ENCODE measurements at regions not wholly inside any gene's neighbourhood (a gene's known extent, or its start where the extent isn't known, plus 50 kb on each side); places are given as distances from the start of the nearest gene placed in this dataset.

- DNase-seq (ENCODE audit: low spot score): no peak
These were observed 751.8 kb downstream of the FGF9 start for GRCh38 chr13:22422712-22423111.

DNA sequence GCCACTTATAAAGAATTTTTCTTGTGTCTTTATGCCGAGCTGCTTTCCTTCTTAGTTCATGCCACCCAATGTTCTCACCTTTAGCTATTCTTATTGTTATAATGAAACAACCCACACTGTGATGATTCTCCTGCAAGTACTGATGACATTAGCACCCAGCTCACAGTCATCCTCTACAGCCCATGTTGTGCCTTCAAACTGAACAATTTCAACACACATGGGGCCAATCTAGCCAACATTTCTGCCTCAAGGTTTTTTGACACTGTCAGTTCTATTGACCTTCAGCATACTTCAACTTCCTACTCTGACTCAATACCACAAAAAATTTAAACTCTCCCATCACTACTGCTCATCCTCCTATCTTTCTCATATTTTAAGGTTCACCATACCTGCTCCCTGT lies 752.4 kb downstream of the FGF9 start:
- no peak for DNase-seq (ENCODE audit: low spot score)

GRCh38 chr13:22425087-22425486 lies 754.2 kb downstream of the FGF9 start:
- no peak for DNase-seq (ENCODE audit: low spot score)

DNA sequence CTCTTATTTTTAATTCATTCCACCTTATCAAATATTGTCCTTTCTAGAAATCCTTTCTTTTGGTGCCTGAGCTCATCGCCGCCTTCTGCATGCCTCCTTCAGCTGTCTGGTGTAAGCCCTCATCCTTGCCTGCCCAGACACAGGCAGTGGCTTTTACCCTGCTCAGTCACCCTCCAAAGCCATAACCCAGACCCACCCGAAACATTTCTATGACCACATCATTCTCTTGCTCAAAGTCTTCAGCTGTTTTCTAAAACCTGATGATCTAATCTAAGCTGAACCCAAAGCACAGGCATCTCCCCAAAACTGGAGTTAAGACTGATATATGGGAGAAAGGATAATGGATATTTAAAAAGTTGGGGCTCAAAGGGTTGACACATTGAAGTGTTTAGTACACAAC lies 753.7 kb upstream of the SGCG start:
- no peak for DNase-seq (ENCODE audit: low spot score)

GRCh38 chr13:22427783-22428182 lies 753.0 kb upstream of the SGCG start:
- DNase-seq (ENCODE audit: low spot score): no peak

DNA sequence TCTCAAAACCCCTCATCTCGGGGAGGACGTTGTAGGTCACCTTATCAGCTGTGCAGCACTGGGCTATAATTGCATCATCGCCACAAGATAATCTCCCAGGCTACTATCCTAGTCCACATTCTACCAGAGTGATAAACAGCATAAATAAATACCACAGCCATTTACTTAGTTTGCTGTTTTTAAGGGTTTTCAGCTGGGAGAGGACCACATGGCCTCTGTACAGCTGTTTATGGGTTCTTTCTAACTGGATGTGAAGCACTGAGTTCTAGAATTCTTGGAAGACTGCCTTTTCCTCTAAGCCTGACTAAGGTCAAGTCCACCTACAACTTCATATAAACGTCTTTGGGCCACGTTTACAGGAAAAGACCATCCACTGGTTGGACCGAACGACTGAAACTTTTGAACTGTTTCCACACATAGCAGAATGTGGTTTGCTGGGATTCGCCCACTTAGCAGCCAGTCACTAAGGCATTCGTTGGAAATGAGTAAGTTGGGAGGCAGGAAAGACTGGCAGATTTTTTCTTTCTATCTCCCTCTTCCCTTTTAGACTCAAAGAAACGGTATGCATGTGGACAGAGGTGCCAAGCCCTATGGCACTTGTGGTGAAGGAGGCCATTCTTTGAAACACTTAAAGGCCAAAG lies 752.5 kb upstream of the SGCG start:
- DNase-seq (ENCODE audit: low spot score): no peak

DNA sequence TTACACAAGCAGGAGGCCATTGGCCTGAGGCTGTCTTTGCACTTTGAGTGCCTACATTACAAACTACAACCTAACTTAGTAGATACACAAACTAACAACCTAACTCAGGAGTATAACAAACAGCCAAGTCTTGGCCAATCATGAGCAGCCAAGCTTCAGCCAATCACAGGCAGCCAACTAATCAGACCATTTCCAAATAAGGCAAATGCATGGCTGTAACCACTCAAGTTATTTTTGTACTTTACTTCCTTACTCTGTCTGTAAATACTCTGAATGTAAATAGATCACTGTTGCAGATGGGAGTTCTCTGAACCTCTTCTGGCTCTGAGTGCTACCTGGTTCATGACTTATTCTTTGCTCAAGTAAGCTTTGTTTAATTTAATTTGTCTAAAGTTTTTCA lies 748.1 kb upstream of the SGCG start:
- DNase-seq (ENCODE audit: low spot score): peak; percentile 13

DNA sequence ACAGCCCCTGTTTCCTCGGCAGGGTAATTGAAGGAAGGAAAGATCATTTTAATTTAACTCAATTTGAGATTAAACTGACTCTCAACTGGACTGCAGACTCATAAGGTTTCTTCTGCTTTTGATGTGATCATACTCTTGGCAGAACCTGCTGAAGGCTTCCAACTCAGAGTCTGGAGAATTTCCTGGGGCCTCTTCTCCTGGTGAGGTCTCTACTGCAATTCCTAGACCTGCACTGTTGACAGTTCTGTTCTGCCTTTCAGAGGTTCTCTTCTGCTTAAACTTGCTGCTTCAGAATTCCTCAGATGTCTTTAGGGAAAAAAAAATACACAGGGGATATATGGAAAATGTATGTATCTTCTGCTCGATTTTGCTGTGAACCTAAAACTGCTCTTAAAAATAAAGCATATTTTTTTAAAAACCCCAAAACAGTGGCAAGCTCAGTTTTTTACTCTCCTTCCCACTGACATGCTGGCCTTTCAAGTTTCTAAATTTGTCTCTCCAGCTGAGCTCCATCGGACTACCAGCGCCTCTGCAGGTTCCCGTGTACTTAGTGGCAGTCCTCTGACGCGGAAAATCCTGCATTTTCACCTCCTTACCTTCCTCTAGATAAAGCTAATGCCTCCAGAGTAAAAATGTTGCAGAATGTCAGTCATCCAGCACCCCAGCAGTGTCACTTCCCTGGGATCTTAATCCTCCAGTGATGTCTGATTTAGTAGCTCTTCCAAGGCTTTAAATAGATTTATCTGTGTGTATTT lies 733.5 kb upstream of the SGCG start:
- no peak for DNase-seq (ENCODE audit: low spot score)

DNA sequence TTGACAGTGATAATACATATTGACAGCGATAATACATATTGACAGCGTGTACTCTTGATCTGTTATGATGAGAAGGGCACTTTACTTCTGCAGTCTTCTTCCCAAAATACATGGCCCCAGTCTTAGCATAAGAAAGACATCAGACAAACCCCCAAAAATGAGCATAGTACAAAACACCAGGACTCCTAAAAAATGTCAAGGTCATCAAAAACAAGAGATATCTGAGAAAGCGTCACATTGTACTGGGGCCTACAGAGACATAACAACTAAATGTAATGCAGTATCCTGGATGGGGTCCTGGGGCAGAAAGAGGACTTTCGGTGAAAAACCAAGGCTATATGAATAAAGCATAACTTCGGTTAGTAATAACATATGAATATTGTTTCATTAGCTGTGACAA lies 731.5 kb upstream of the SGCG start:
- DNase-seq (ENCODE audit: low spot score): no peak

DNA sequence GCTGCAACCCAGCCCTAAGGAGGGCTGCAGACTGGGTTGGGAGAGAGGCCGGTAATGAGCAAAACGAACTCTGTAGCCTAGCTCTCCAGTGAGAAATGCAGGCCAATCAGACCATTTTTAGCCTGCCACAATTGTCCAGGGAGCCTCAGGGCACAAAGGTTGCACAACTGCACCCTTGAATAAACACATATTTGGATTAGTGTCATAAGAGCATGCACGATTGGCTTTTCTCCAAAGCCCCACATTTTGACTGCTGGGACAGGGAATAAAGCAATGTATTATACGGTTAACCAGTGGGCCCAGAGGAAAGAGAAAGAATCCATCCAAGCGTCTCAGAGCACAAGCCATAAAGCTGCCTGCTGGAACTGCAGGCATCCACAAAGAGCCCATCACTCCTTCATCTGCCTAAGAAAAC lies 729.4 kb upstream of the SGCG start:
- no peak for DNase-seq (ENCODE audit: low spot score)

DNA sequence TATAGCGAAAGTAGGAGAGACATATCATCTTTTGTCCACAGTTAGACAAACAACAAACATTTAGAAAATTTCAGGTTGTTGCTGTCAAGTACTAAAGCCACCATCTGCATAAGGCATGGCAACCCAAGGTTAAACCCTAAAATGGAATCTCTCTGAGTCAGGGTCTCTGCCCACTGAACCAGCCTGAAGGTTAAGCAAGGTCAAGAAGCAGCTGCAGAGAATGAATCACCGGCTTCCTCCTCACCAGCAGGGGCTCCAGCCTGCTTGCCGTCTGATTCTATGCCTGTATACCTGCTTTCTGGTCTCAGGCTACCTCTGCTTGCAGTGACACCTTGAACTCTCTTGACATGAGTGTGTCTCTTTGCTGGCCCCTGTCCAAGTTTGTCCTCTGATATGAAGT lies 726.2 kb upstream of the SGCG start:
- no peak for DNase-seq (ENCODE audit: low spot score)

- DNase-seq (ENCODE audit: low spot score): no peak
These were observed 725.7 kb upstream of the SGCG start for GRCh38 chr13:22455036-22455435.

DNA sequence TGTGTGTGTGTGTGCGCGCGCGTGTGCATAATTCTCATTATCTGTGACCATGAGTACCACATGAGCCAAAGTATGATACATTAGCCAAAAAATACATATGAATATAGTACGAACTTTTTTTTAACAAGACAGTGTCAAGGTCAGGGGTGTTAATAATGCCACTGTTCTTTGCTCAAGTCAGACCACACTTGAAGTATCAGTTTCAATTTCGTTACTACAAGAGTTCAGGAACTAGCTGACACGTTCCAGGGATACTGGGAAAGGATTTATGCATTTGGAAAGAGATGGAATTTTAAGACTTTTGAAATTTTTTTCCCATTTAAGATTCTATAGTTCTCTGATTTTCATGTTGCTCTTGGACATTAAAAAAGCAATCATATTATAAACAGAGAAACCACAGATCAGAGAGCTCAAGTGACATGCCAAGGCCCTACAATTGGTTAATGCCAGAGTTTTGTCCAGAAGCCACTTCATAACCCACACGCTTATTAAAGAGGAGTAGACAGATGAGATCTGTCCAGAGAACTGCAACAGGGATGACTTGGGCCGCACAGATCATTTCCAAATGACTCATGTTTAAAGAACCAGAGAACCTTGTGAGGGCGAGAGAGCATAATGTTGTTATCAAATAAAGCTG lies 718.8 kb upstream of the SGCG start:
- no peak for DNase-seq (ENCODE audit: low spot score)

DNA sequence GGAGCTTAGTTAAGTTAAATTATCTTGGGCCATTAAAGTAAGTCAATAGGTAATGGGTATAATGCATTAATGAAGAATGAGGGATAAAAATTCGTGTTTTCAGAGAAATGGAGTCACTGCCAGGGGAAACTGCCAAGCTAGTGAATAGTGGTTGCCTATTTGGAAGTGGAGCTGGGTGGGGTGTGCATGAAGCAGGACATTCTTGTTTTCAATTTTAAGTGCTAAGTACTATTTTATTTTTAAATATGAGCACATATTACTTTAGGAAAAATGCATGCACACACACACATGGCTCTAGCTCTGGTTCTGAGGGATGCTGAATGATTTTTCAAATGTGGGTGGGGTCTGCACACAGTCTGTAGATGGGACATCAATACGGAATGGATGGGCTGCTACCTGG lies 717.7 kb upstream of the SGCG start:
- DNase-seq (ENCODE audit: low spot score): no peak

- no peak for DNase-seq (ENCODE audit: low spot score)
These were observed 712.7 kb upstream of the SGCG start for GRCh38 chr13:22468045-22468444.

- DNase-seq (ENCODE audit: low spot score): no peak
These were observed 712.0 kb upstream of the SGCG start for GRCh38 chr13:22468824-22469223.

DNA sequence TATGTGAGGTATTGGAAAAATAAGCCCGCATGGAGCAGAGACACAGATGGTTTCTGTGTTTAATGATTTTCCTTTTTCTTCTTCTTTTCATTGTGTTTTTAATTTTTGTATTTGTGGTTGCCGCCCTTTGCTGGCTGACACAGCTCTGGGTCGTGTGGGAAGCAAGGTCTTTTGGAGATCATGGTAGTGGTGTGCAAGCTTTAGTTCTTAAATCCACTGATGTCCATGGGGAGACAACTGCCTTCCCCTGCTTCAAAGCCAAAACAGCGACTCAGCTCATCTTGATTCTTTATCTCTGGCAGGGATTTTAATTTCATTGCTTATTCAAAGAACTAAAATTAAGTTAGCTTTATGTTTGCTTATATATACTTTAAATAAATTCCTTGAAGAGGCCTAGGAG lies 711.3 kb upstream of the SGCG start:
- DNase-seq (ENCODE audit: low spot score): no peak

DNA sequence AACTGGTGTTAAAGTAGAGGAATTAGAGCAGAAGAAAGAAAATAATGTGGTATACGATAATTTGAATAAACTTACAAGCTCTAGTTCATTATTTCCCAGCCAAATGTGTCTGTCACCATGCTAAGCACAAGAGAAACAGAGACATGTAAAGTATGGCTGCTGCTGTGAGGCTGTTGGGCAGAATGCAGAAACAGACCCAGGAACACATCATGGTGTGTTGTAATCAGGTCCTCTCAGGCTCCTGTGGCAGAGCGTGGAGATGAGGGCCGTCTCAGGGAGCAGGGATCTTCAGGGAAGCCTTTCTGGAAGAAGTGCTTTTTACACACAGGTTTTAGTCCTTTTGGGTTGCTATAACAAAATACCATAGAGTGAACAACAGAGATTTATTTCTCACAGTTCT lies 710.7 kb upstream of the SGCG start:
- DNase-seq (ENCODE audit: low spot score): no peak

DNA sequence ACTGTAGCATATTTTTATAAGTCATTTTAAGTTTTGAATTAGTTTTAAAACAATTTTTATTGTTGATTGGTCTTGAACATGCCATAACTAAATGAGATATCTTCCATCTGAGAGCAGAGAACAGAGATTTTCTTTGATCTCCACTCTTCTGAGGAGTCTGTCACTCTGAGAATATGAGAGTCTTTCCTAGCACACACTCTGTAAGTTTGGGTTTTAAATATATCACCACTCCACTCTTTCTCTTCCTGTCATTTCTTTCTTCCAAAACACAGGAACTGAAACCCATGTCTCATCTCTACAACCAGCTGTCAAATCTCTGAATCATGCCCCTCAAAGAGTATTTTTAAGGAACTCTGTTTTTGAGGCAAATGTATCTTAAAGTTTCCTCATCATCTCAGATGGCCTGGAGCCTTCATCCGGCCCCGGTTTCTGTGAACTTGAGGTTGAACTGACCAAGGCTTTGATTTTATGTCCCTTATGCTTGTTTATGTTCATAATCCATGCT lies 698.2 kb upstream of the SGCG start:
- DNase-seq (ENCODE audit: low spot score): no peak

- DNase-seq (ENCODE audit: low spot score): no peak
These were observed 697.5 kb upstream of the SGCG start for GRCh38 chr13:22483276-22483675.

DNA sequence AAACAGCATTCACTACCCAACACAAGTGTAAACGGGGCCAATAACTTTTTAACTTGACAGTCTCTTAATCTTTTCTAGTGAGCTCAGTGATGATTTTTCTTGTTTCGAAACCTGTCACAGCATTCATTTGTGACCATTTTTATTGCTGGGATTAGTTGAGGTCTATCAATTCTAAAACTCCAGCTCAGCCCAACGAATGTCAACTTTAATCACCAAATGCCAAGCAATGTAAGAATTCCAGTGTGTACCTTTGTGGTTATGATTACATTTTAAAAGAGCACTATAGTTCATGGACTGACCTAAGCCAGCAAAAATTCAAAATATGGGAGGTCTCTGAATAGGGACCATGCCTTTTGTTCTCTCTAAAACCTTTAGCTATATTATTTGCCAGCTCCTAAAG lies 694.3 kb upstream of the SGCG start:
- DNase-seq (ENCODE audit: low spot score): no peak

- no peak for DNase-seq (ENCODE audit: low spot score)
These were observed 692.8 kb upstream of the SGCG start for GRCh38 chr13:22487932-22488331.

DNA sequence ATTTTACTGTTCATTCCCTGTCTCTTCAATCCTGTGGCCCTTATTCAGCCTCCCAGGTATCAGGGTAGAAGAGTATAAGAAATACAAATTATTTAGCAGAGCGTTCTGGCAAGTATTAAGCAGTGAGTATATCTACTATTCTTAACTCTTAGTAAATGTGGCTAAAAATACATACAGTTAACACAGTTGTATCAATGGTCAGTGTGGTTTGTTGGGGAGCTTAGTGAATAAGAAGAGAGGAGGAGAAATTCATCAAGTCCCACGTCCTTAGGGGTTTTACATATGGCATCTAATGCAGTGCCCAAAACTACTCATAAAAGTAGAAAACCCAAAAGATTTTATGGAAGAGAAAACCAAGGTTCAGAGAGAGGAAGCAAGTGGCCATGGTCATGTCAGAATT lies 691.0 kb upstream of the SGCG start:
- no peak for DNase-seq (ENCODE audit: low spot score)
